Kidney (tissue), 13 donors: ENCODE measurements at regions not wholly inside any gene's neighbourhood (a gene's known extent, or its start where the extent isn't known, plus 50 kb on each side); places are given as distances from the start of the nearest gene placed in this dataset.

ENCODE experiments used
- DNase-seq, 5 donors: peaks; one replicate each; pipeline ENCODE4 v3.0.0-alpha.2; 2013 to 2020
- FAIRE-seq: peaks from 2 replicates; lab custom pipeline; 2012; peaks lifted over from hg19 to GRCh38; lab: Jason Lieb, UNC
- H3K27ac ChIP-seq, 2 donors: one replicate each; pipeline ENCODE4 v1.7.0; 2013; ENCODE audit warnings: low read depth in 2 of 2, low read length in 2 of 2, inconsistent platforms in 1 of 2
- H3K27me3 ChIP-seq: one replicate; pipeline ENCODE4 v1.7.1; 2013; ENCODE audit warnings: low read length, inconsistent platforms; ENCODE audit not compliant: control insufficient read depth, insufficient read depth
- H3K36me3 ChIP-seq, 3 donors: one replicate each; pipeline versions ENCODE4 v1.7.0 to v1.7.1; 2013; ENCODE audit warnings: low read length in 3 of 3, control low read depth in 1 of 3, inconsistent platforms in 1 of 3; ENCODE audit not compliant: insufficient read depth in 3 of 3, control insufficient read depth in 2 of 3
- H3K4me1 ChIP-seq, 3 donors: one replicate each; pipeline versions ENCODE4 v1.7.0 to v1.7.1; 2013; ENCODE audit warnings: low read length in 3 of 3, inconsistent platforms in 1 of 3, low read depth in 1 of 3; ENCODE audit not compliant: control insufficient read depth in 2 of 3, insufficient read depth in 2 of 3
- H3K4me3 ChIP-seq, 3 donors: one replicate each; pipeline versions ENCODE4 v1.7.0 to v1.8.1; 2013; ENCODE audit warnings: low read length in 3 of 3, control low read depth in 1 of 3, inconsistent platforms in 1 of 3
- H3K9ac ChIP-seq, 3 donors: one replicate each; pipeline versions ENCODE4 v1.7.0 to v1.7.1; 2013; ENCODE audit warnings: low read length in 3 of 3, control low read depth in 1 of 3, inconsistent platforms in 1 of 3
- H3K9me3 ChIP-seq, 3 donors: one replicate each; pipeline versions ENCODE4 v1.7.0 to v1.7.1; 2013; ENCODE audit warnings: low read length in 3 of 3, control low read depth in 1 of 3, inconsistent platforms in 1 of 3; ENCODE audit not compliant: control insufficient read depth in 2 of 3, insufficient read depth in 1 of 3
- CTCF ChIP-seq: IDR thresholded peaks from 3 replicates; pipeline ENCODE4 v1.5.1; 2012; ENCODE audit warnings: mild to moderate bottlenecking, moderate library complexity, borderline replicate concordance; ENCODE audit not compliant: insufficient read depth; ENCODE audit errors: extremely low read depth
- intact Hi-C: fragments of 100-400 bp; cut with DNase I; formaldehyde crosslinking; loops from one replicate; pipeline ENCODE4 v1.11.1; 2022
- donor health status: control.
- donor health status: control.
- donor health status: control.
- donor health status: control.
- donor health status: control.
- donor health status: DM: yes; HTN: yes; CAD: no.
- donor health status: Normal renal cell carcinoma (clear cell type).

GRCh38 chr21:22728091-22728490, 1729.9 kb downstream of the NCAM2 start:
- no peak for DNase-seq
- H3K4me1 ChIP-seq: no peaks in the 10 kb centered on the region
- intact Hi-C loops: no loop called here
- H3K27me3 ChIP-seq: no peaks in the 10 kb centered on the region
- H3K36me3 ChIP-seq: no peaks in the 10 kb centered on the region
- no peak overlapping the region for H3K9ac ChIP-seq
- TF ChIP-seq CTCF: no peak
- FAIRE-seq: no peak
- peaks cover 0 to 9% (median 0%) of the 10 kb centered on the region in 3 donors for H3K9me3 ChIP-seq
- H3K27ac ChIP-seq: no peak overlapping the region
- no peak overlapping the region for H3K4me3 ChIP-seq

- FAIRE-seq: no peak
- Histone ChIP-seq H3K9me3 (no peaks in the 10 kb centered on the region), H3K4me1 (no peaks in the 10 kb centered on the region), H3K36me3 (no peaks in the 10 kb centered on the region), H3K4me3 (no peak overlapping the region), H3K9ac (no peak overlapping the region), H3K27me3 (no peaks in the 10 kb centered on the region), H3K27ac (no peak overlapping the region)
- intact Hi-C loops: no loop called here
- DNase-seq: no peak
- no peak for TF ChIP-seq CTCF
Measured at GRCh38 chr21:22743085-22743484, 1744.9 kb downstream of the NCAM2 start.

- DNase-seq: peak in 1 of 5 donors; percentile 0
Measured at GRCh38 chr21:22754746-22755145, 1756.5 kb downstream of the NCAM2 start.

More at GRCh38 chr21:22754746-22755145, 1756.5 kb downstream of the NCAM2 start:
- Histone ChIP-seq H3K9me3 (no peaks in the 10 kb centered on the region), H3K27me3 (no peaks in the 10 kb centered on the region), H3K27ac (no peak overlapping the region), H3K36me3 (no peaks in the 10 kb centered on the region), H3K4me3 (no peak overlapping the region), H3K4me1 (no peaks in the 10 kb centered on the region), H3K9ac (no peak overlapping the region)
- no peak for TF ChIP-seq CTCF
- FAIRE-seq: no peak
- intact Hi-C loops: no loop called here
